ENCODE measurements at regions not wholly inside any gene's neighbourhood (a gene's known extent, or its start where the extent isn't known, plus 50 kb on each side); places are given as distances from the start of the nearest gene placed in this dataset.

GRCh38 chr7:24466168-24466768, 107.0 kb upstream of the PALS2 start:
- CTCF ChIA-PET = no interaction called here
- no peaks in the 10 kb centered on the region for H3K36me3 Mint-ChIP-seq (ENCODE audit: low read depth)
- intact Hi-C loops (cut with micrococcal nuclease) = no loop called here
- no peak overlapping the region for H3K27ac Mint-ChIP-seq
- H3K9me3 Mint-ChIP-seq = no peaks in the 10 kb centered on the region
- no peak overlapping the region for H3K4me3 Mint-ChIP-seq
- no peak for DNase-seq
- no peaks in the 10 kb centered on the region for H3K27me3 Mint-ChIP-seq (ENCODE audit: low read depth)
- no peaks in the 10 kb centered on the region for H3K4me1 Mint-ChIP-seq (ENCODE audit: low read depth)

DNA sequence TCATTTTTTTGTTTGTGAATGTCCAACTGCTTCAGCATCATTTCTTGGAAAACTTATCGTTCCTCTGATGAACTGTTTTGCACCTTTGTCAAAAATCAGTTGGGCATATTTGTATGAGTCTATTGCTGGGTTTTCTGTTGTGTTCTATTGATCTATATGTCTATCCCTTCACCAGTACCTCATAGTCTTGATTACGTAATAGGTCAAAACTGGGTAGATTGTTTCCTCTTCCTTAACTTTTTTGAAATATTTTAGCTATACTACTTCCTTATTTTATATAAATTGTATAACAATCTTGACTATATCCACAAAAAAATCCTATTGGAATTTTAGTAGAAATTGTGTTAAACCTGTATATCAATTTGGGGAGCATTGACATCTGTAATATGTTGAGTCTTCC, 104.1 kb upstream of the PALS2 start:
- no peaks in the 10 kb centered on the region for H3K27me3 Mint-ChIP-seq (ENCODE audit: low read depth)

GRCh38 chr7:24472093-24472492, 101.2 kb upstream of the PALS2 start:
- no peak overlapping the region for H3K4me3 Mint-ChIP-seq
- H3K9me3 Mint-ChIP-seq = no peaks in the 10 kb centered on the region
- H3K27me3 Mint-ChIP-seq (ENCODE audit: low read depth) = no peaks in the 10 kb centered on the region
- H3K27ac Mint-ChIP-seq = no peak overlapping the region
- no peaks in the 10 kb centered on the region for H3K36me3 Mint-ChIP-seq (ENCODE audit: low read depth)
- intact Hi-C loops (cut with micrococcal nuclease) = loop anchor here (10.0 kb wide), 1 partner anchor 193 kb away; no protein-coding TSS in a partner anchor
- DNase-seq = no peak
- CTCF ChIA-PET = no interaction called here
- no peaks in the 10 kb centered on the region for H3K4me1 Mint-ChIP-seq (ENCODE audit: low read depth)

More for the DNA sequence above, 104.1 kb upstream of the PALS2 start:
- Mint-ChIP-seq H3K4me3 (no peak overlapping the region), H3K9me3 (no peaks in the 10 kb centered on the region), H3K27ac (no peak overlapping the region), H3K36me3 (ENCODE audit: low read depth) (no peaks in the 10 kb centered on the region), H3K4me1 (ENCODE audit: low read depth) (no peaks in the 10 kb centered on the region)
- intact Hi-C loops (cut with micrococcal nuclease) = no loop called here
- no peak for DNase-seq
- CTCF ChIA-PET = no interaction called here

DNA sequence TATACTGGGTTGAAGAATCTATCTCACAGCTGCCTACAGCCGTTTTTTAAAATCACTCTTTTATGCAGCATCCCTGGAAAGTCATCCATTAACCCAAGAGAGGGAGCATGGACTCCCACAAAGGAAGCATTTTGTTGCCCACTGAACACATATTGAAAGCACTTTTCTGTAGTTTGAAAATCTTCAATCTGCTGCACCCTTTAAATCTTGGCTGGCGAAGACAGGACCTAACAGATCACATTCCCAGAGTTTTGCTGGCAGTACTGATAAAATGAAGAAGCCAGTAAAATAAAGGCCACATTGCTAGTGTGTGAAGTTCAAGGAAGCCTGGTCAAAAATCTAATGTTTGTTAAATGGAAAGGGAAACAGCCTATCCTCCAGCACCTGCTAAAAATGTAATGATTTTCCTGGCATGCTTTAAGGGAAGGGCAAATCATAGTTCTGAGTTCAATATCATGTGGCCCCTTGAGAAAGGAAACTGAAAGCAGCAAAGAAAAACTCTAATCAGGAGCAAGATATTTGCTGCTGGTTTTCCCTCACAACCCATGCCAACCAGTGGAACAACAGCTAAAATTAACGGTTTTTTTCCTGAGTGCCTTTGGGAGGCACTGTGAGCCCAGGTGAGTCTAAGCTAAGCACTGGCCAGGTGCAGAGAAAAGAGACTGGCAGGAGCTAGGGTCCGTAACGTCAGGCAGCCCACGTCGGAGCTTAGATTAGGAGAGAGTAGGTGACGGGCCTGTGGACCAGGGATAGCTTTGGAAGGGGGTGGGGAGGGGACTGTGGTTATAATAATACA, 97.9 kb upstream of the PALS2 start:
- Mint-ChIP-seq H3K4me1 (ENCODE audit: low read depth) (no peaks in the 10 kb centered on the region), H3K27ac (no peak overlapping the region), H3K27me3 (ENCODE audit: low read depth) (no peaks in the 10 kb centered on the region), H3K9me3 (no peaks in the 10 kb centered on the region), H3K36me3 (ENCODE audit: low read depth) (no peaks in the 10 kb centered on the region), H3K4me3 (no peak overlapping the region)
- CTCF ChIA-PET = interaction anchor here (0.6 to 1.1 kb wide), 3 partner anchors 292 to 901 kb away, joined by 3 to 4 read pairs (median 4); no protein-coding TSS in a partner anchor
- intact Hi-C loops (cut with micrococcal nuclease) = loop anchor here (10.0 kb wide), 1 partner anchor 189 kb away; no protein-coding TSS in a partner anchor
- no peak for DNase-seq

GRCh38 chr7:24476227-24476626, 97.0 kb upstream of the PALS2 start:
- CTCF ChIA-PET = interaction anchor here (0.6 to 1.1 kb wide), 3 partner anchors 291 to 901 kb away, joined by 3 to 4 read pairs (median 4); no protein-coding TSS in a partner anchor
- intact Hi-C loops (cut with micrococcal nuclease) = loop anchor here (10.0 kb wide), 1 partner anchor 189 kb away; no protein-coding TSS in a partner anchor
- no peak overlapping the region for H3K4me3 Mint-ChIP-seq
- no peaks in the 10 kb centered on the region for H3K9me3 Mint-ChIP-seq
- no peak overlapping the region for H3K27ac Mint-ChIP-seq
- no peak for DNase-seq
- H3K36me3 Mint-ChIP-seq (ENCODE audit: low read depth) = no peaks in the 10 kb centered on the region
- H3K27me3 Mint-ChIP-seq (ENCODE audit: low read depth) = no peaks in the 10 kb centered on the region
- no peaks in the 10 kb centered on the region for H3K4me1 Mint-ChIP-seq (ENCODE audit: low read depth)

DNA sequence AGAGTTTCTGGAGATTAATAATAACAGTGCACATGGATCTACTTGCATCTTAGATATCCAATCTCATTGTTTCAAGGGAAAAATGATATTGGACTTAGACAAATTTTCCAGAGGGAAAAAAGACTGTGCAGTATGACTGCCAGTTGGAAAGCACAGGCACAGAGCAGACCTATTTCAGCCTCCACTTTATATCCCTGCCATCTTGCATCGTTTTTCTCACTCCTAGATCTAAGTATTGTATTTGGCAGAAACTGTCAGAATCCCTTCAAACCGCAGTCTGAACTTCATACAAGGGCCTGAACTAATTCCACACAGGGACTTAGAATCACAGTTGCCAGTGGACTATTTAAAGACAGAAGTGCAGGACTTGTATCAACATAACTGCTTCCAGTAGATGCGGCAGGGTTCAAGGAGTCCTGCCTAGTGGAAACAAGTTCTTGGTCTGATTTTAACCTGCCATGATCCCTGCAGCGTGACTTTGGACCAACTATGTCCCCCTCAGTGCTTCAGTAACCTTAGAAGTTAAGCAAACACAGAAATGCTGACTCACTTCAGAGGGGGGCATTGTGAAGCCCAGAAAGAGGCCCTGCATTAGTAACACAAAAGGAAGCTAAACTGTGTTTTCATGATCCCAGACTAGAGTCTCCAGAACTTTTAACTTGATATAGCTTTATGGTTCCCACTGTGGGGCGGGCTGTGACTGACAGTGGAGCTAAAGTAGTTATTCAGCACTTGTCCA, 95.7 kb upstream of the PALS2 start:
- Mint-ChIP-seq H3K27ac (no peak overlapping the region), H3K4me3 (no peak overlapping the region), H3K36me3 (ENCODE audit: low read depth) (no peaks in the 10 kb centered on the region), H3K9me3 (no peaks in the 10 kb centered on the region), H3K27me3 (ENCODE audit: low read depth) (peaks cover 4% of the 10 kb centered on the region), H3K4me1 (ENCODE audit: low read depth) (no peaks in the 10 kb centered on the region)
- DNase-seq = no peak
- intact Hi-C loops (cut with micrococcal nuclease) = loop anchor here (10.0 kb wide), 1 partner anchor 187 kb away; no protein-coding TSS in a partner anchor
- CTCF ChIA-PET = no interaction called here

- peaks cover 4% of the 10 kb centered on the region for H3K27me3 Mint-ChIP-seq (ENCODE audit: low read depth)
- no peaks in the 10 kb centered on the region for H3K4me1 Mint-ChIP-seq (ENCODE audit: low read depth)
- no peaks in the 10 kb centered on the region for H3K9me3 Mint-ChIP-seq
- no peak for DNase-seq
- CTCF ChIA-PET = no interaction called here
- intact Hi-C loops (cut with micrococcal nuclease) = loop anchor here (10.0 kb wide), 1 partner anchor 187 kb away; no protein-coding TSS in a partner anchor
- H3K36me3 Mint-ChIP-seq (ENCODE audit: low read depth) = no peaks in the 10 kb centered on the region
- H3K4me3 Mint-ChIP-seq = no peak overlapping the region
- H3K27ac Mint-ChIP-seq = no peak overlapping the region
These were observed 95.1 kb upstream of the PALS2 start for GRCh38 chr7:24478137-24478655.

DNA sequence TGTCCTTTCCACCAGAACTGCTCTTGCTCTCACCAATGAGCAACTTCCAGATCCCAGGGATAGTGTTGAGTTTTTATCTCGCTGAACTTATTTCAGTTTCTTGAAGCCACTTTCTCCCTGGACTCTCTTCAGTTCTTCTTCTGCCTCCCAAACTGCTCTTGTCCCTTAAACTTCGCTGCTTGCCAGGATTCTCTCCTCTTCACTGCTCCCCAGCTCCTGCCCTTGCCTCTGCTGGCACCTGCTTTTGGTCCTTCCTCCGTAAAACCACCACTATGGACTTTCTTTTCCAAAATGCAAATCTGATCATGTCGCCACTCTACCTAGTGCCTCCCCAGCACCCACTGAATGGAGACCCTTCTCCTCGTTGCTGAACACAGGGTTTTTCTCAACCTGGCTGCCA, 92.8 kb upstream of the PALS2 start:
- no peaks in the 10 kb centered on the region for H3K4me1 Mint-ChIP-seq (ENCODE audit: low read depth)
- DNase-seq = no peak
- no peaks in the 10 kb centered on the region for H3K9me3 Mint-ChIP-seq
- H3K27me3 Mint-ChIP-seq (ENCODE audit: low read depth) = peaks cover 5% of the 10 kb centered on the region
- CTCF ChIA-PET = interaction anchor here (0.6 kb wide), 1 partner anchor 128 kb away, joined by 3 read pairs; no protein-coding TSS in a partner anchor
- no peak overlapping the region for H3K4me3 Mint-ChIP-seq
- intact Hi-C loops (cut with micrococcal nuclease) = no loop called here
- H3K36me3 Mint-ChIP-seq (ENCODE audit: low read depth) = no peaks in the 10 kb centered on the region
- H3K27ac Mint-ChIP-seq = no peak overlapping the region

GRCh38 chr7:24483804-24484203, 89.4 kb upstream of the PALS2 start:
- Mint-ChIP-seq H3K27ac (no peak overlapping the region), H3K4me1 (ENCODE audit: low read depth) (no peaks in the 10 kb centered on the region), H3K36me3 (ENCODE audit: low read depth) (no peaks in the 10 kb centered on the region), H3K27me3 (ENCODE audit: low read depth) (peaks cover 5% of the 10 kb centered on the region), H3K9me3 (no peaks in the 10 kb centered on the region), H3K4me3 (no peak overlapping the region)
- DNase-seq = no peak
- intact Hi-C loops (cut with micrococcal nuclease) = no loop called here
- CTCF ChIA-PET = no interaction called here

DNA sequence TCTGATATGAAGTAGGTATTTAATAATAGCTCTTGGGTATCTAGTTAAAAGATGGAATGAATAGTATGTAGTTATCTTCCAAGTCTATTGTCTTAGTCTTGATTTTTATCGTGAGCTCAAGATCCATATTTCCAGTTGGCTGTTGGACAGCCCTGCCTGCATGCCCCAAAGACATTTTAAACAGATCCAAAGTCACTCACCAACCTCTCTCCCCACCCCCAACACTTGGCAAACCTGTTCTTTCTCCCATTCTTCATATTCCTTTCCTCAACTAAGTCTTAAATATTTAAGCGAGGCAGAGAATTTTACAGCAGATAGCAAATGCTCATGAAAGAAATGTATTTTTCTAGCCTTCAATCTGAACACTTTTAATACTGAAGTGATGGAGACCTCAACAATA, 80.7 kb upstream of the PALS2 start:
- Mint-ChIP-seq H3K36me3 (ENCODE audit: low read depth) (no peaks in the 10 kb centered on the region), H3K9me3 (no peaks in the 10 kb centered on the region), H3K4me3 (no peak overlapping the region), H3K4me1 (ENCODE audit: low read depth) (no peaks in the 10 kb centered on the region), H3K27me3 (ENCODE audit: low read depth) (peaks cover 5% of the 10 kb centered on the region), H3K27ac (no peak overlapping the region)
- CTCF ChIA-PET = no interaction called here
- DNase-seq = no peak
- intact Hi-C loops (cut with micrococcal nuclease) = no loop called here

- no peaks in the 10 kb centered on the region for H3K36me3 Mint-ChIP-seq (ENCODE audit: low read depth)
- CTCF ChIA-PET = no interaction called here
- no peak for DNase-seq
- H3K9me3 Mint-ChIP-seq = no peaks in the 10 kb centered on the region
- no peak overlapping the region for H3K27ac Mint-ChIP-seq
- intact Hi-C loops (cut with micrococcal nuclease) = no loop called here
- H3K27me3 Mint-ChIP-seq (ENCODE audit: low read depth) = peaks cover 8% of the 10 kb centered on the region
- H3K4me3 Mint-ChIP-seq = no peak overlapping the region
- no peaks in the 10 kb centered on the region for H3K4me1 Mint-ChIP-seq (ENCODE audit: low read depth)
These were observed 78.4 kb upstream of the PALS2 start for GRCh38 chr7:24494832-24495231.

- CTCF ChIA-PET = interaction anchor here (0.6 to 0.9 kb wide), 2 partner anchors 50 to 58 kb away, joined by 3 to 4 read pairs; no protein-coding TSS in a partner anchor
- no peak overlapping the region for H3K27ac Mint-ChIP-seq
- H3K9me3 Mint-ChIP-seq = no peaks in the 10 kb centered on the region
- no peaks in the 10 kb centered on the region for H3K4me1 Mint-ChIP-seq (ENCODE audit: low read depth)
- no peak overlapping the region for H3K4me3 Mint-ChIP-seq
- H3K27me3 Mint-ChIP-seq (ENCODE audit: low read depth) = peaks cover 3% of the 10 kb centered on the region
- intact Hi-C loops (cut with micrococcal nuclease) = no loop called here
- no peak for DNase-seq
- H3K36me3 Mint-ChIP-seq (ENCODE audit: low read depth) = no peaks in the 10 kb centered on the region
These were observed 77.2 kb upstream of the PALS2 start for GRCh38 chr7:24496036-24496435.

Data from activated naive CD4-positive, alpha-beta T cell treated with anti-CD3 and anti-CD28 coated beads for 36 hours (primary cell).